ENCODE measurements at regions not wholly inside any gene's neighbourhood (a gene's known extent, or its start where the extent isn't known, plus 50 kb on each side); places are given as distances from the start of the nearest gene placed in this dataset.
A peak's percentile ranks its signal among the peaks of the same experiment; 100 is the strongest.

GRCh38 chr9:106689089-106689488, 173.9 kb upstream of the ZNF462 start:
- DNase-seq: no peak

- DNase-seq: no peak
Measured at GRCh38 chr9:106691627-106692026, 171.3 kb upstream of the ZNF462 start.

- DNase-seq: no peak
Measured at GRCh38 chr9:106693558-106693957, 169.4 kb upstream of the ZNF462 start.

- no peak for DNase-seq
Measured at GRCh38 chr9:106696804-106697203, 166.2 kb upstream of the ZNF462 start.

- peak in 2 of 3 experiments; percentile 40 to 74 for DNase-seq
Measured at GRCh38 chr9:106697390-106697749, 165.6 kb upstream of the ZNF462 start.

GRCh38 chr9:106697750-106698502, 165.0 kb upstream of the ZNF462 start:
- DNase-seq: peak; percentile 78 to 96 (median 91)

GRCh38 chr9:106700676-106701075, 162.3 kb upstream of the ZNF462 start:
- no peak for DNase-seq

- DNase-seq: no peak
Measured at GRCh38 chr9:106701611-106702010, 161.4 kb upstream of the ZNF462 start.

GRCh38 chr9:106704056-106704615, 158.8 kb upstream of the ZNF462 start:
- DNase-seq: no peak

- DNase-seq: no peak
Measured at GRCh38 chr9:106707291-106707690, 155.7 kb upstream of the ZNF462 start.

GRCh38 chr9:106707738-106708474, 155.1 kb upstream of the ZNF462 start:
- DNase-seq: no peak

- no peak for DNase-seq
Measured at GRCh38 chr9:106708475-106709146, 154.4 kb upstream of the ZNF462 start.

GRCh38 chr9:106712279-106712678, 150.7 kb upstream of the ZNF462 start:
- DNase-seq: no peak

- no peak for DNase-seq
Measured at GRCh38 chr9:106713206-106713605, 149.8 kb upstream of the ZNF462 start.

- DNase-seq: no peak
Measured at GRCh38 chr9:106716820-106717219, 146.1 kb upstream of the ZNF462 start.

- DNase-seq: no peak
Measured at GRCh38 chr9:106717686-106718085, 145.3 kb upstream of the ZNF462 start.

- no peak for DNase-seq
Measured at GRCh38 chr9:106718936-106719335, 144.0 kb upstream of the ZNF462 start.

GRCh38 chr9:106722051-106722753, 140.8 kb upstream of the ZNF462 start:
- DNase-seq: no peak

- no peak for DNase-seq
Measured at GRCh38 chr9:106723926-106724325, 139.0 kb upstream of the ZNF462 start.

GRCh38 chr9:106724566-106724965, 138.4 kb upstream of the ZNF462 start:
- DNase-seq: no peak

GRCh38 chr9:106726070-106726815, 136.7 kb upstream of the ZNF462 start:
- no peak for DNase-seq

GRCh38 chr9:106727969-106728368, 135.0 kb upstream of the ZNF462 start:
- no peak for DNase-seq
